Activated CD4-positive, alpha-beta T cell treated with anti-CD3 and anti-CD28 coated beads, Interleukin-2, amount 10 ng/mL, durations not matched to agents 7 days and 5 days (primary cell): ENCODE measurements at regions not wholly inside any gene's neighbourhood (a gene's known extent, or its start where the extent isn't known, plus 50 kb on each side); places are given as distances from the start of the nearest gene placed in this dataset.

ENCODE experiments used
- CTCF ChIA-PET: fragments of 350-600 bp; sonication (Branson Sonifier 250); formaldehyde crosslinking; loops from one replicate; lab custom pipeline; 2021; ENCODE audit warnings: antibody characterized with exemption; lab: Charles Lee
- POLR2A ChIA-PET: fragments of 350-600 bp; sonication (Branson Sonifier 250); formaldehyde crosslinking; loops from one replicate; lab custom pipeline; 2021; ENCODE audit warnings: antibody characterized with exemption; lab: Charles Lee
- DNase-seq: peaks from one replicate; pipeline ENCODE4 v3.0.0-alpha.2; 2020
- H3K27ac Mint-ChIP-seq: one replicate; pipeline ENCODE4 v1.8.0; 2021; ENCODE audit warnings: mild to moderate bottlenecking, moderate library complexity, mixed read lengths
- H3K27me3 Mint-ChIP-seq: one replicate; pipeline ENCODE4 v1.8.0; 2021; ENCODE audit warnings: mixed read lengths
- H3K36me3 Mint-ChIP-seq: one replicate; pipeline ENCODE4 v1.8.0; 2021; ENCODE audit warnings: low read depth, mixed read lengths
- H3K4me1 Mint-ChIP-seq: one replicate; pipeline ENCODE4 v1.8.0; 2021; ENCODE audit warnings: mixed read lengths
- H3K4me3 Mint-ChIP-seq: one replicate; pipeline ENCODE4 v1.8.0; 2021; ENCODE audit warnings: mild to moderate bottlenecking, moderate library complexity, mixed read lengths
- H3K9me3 Mint-ChIP-seq: one replicate; pipeline ENCODE4 v1.8.0; 2021; ENCODE audit warnings: mixed read lengths

DNA sequence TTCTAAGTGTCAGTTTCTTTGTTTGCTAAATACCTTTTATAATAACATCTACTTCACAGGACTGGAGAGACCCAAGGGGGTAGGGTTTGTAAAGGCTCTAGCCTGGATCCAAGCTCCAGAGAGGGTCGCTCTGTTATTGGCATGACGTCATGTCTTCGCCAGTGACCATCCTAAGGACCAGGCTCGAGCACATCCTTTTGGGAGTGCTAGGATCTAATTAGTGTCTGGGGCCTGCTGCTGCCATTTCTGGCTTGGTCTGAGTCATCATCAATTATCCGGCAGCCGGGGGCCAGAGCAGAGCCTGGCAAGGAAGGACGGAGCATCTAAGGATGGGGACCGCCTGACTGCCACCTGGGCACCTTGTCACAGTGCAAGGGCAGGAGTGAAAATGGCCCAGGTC, 153.0 kb downstream of the NSG2 start:
- no peaks in the 10 kb centered on the region for H3K27me3 Mint-ChIP-seq
- no peaks in the 10 kb centered on the region for H3K36me3 Mint-ChIP-seq
- CTCF ChIA-PET, result no interaction called here
- no peak for DNase-seq
- no peak overlapping the region for H3K27ac Mint-ChIP-seq
- no peaks in the 10 kb centered on the region for H3K9me3 Mint-ChIP-seq
- no peak overlapping the region for H3K4me3 Mint-ChIP-seq
- H3K4me1 Mint-ChIP-seq, result no peaks in the 10 kb centered on the region
- POLR2A ChIA-PET, result no interaction called here

- Mint-ChIP-seq H3K9me3 (no peaks in the 10 kb centered on the region), H3K27ac (no peak overlapping the region), H3K4me1 (no peaks in the 10 kb centered on the region), H3K4me3 (no peak overlapping the region), H3K27me3 (no peaks in the 10 kb centered on the region), H3K36me3 (no peaks in the 10 kb centered on the region)
- DNase-seq, result no peak
- POLR2A ChIA-PET, result no interaction called here
- CTCF ChIA-PET, result no interaction called here
These were observed 157.5 kb downstream of the NSG2 start for GRCh38 chr5:174202996-174203395.

GRCh38 chr5:174204535-174205313, 159.2 kb downstream of the NSG2 start:
- Mint-ChIP-seq H3K4me1 (no peaks in the 10 kb centered on the region), H3K27ac (no peak overlapping the region), H3K36me3 (no peaks in the 10 kb centered on the region), H3K27me3 (no peaks in the 10 kb centered on the region), H3K4me3 (no peak overlapping the region), H3K9me3 (no peaks in the 10 kb centered on the region)
- DNase-seq, result no peak
- POLR2A ChIA-PET, result no interaction called here
- CTCF ChIA-PET, result no interaction called here

- Mint-ChIP-seq H3K27ac (no peak overlapping the region), H3K4me1 (no peaks in the 10 kb centered on the region), H3K9me3 (no peaks in the 10 kb centered on the region), H3K4me3 (no peak overlapping the region), H3K36me3 (no peaks in the 10 kb centered on the region), H3K27me3 (no peaks in the 10 kb centered on the region)
- ChIA-PET POLR2A (no interaction called here), CTCF (interaction anchor here (0.8 kb wide), 1 partner anchor 90 kb away, joined by 3 read pairs; no protein-coding TSS in a partner anchor)
- DNase-seq, result no peak
These were observed 160.4 kb downstream of the NSG2 start for GRCh38 chr5:174205939-174206338.

DNA sequence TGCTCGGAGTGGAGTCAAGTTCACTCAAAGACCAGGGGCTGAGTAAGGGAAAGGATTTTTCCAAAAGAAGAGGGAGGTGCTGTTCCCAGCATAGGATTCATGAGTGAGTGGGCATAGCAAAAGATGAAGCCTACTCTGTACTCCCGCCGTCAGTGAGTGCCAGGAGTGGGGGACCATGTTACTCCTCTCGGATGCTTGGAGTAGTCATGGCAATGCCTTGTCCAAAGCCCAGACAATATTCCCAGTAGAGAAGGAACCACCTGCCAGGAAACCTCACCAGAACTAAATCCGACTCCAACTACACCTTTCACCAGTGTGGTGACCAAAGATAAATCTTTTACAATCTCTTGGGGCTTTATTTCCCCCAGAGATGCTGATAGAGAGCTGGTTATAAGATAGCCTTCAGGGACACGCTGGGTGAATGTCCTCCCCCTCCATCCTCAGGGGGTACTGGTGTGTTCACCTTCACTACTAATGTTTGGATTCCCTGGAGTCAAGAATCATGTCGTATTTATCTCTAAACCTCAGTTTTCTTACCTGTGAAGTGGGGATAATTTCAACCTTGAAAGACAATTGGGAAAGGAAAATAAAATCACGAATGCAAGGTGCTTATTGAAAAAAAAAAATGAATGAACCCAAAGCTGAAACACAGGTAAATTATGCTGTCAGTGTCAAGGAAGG, 165.2 kb downstream of the NSG2 start:
- H3K9me3 Mint-ChIP-seq, result no peaks in the 10 kb centered on the region
- H3K4me1 Mint-ChIP-seq, result no peaks in the 10 kb centered on the region
- H3K27me3 Mint-ChIP-seq, result no peaks in the 10 kb centered on the region
- no peaks in the 10 kb centered on the region for H3K36me3 Mint-ChIP-seq
- DNase-seq, result no peak
- CTCF ChIA-PET, result no interaction called here
- H3K4me3 Mint-ChIP-seq, result no peak overlapping the region
- H3K27ac Mint-ChIP-seq, result no peak overlapping the region
- POLR2A ChIA-PET, result no interaction called here

DNA sequence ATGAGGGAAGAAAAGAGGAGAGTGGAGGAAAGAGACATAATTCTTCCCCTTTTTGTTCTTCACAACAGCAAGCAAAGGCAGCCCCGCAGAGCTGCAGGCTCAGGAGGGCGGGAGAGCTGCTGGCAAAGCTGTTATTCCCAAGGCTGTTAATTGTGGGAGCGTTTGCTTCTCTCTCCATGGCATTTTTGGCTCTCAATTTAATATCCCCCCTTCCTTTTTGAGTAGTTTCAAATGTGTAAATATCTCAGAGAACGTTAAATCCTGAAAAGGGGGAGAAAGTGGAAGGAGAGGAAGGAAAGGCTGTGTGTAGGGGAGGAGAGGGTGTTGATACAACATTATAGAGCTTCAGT, 165.7 kb downstream of the NSG2 start:
- no peak for DNase-seq
- H3K27ac Mint-ChIP-seq, result no peak overlapping the region
- CTCF ChIA-PET, result no interaction called here

GRCh38 chr5:174217527-174217926, 172.0 kb downstream of the NSG2 start:
- no peak for DNase-seq
- no peaks in the 10 kb centered on the region for H3K36me3 Mint-ChIP-seq
- ChIA-PET POLR2A (no interaction called here), CTCF (no interaction called here)
- no peak overlapping the region for H3K4me3 Mint-ChIP-seq
- no peaks in the 10 kb centered on the region for H3K4me1 Mint-ChIP-seq
- no peaks in the 10 kb centered on the region for H3K27me3 Mint-ChIP-seq
- H3K9me3 Mint-ChIP-seq, result no peaks in the 10 kb centered on the region
- H3K27ac Mint-ChIP-seq, result no peak overlapping the region

More for the DNA sequence above, 165.7 kb downstream of the NSG2 start:
- no peaks in the 10 kb centered on the region for H3K27me3 Mint-ChIP-seq
- H3K9me3 Mint-ChIP-seq, result no peaks in the 10 kb centered on the region
- H3K4me1 Mint-ChIP-seq, result no peaks in the 10 kb centered on the region
- no peak overlapping the region for H3K4me3 Mint-ChIP-seq
- H3K36me3 Mint-ChIP-seq, result no peaks in the 10 kb centered on the region
- POLR2A ChIA-PET, result no interaction called here

DNA sequence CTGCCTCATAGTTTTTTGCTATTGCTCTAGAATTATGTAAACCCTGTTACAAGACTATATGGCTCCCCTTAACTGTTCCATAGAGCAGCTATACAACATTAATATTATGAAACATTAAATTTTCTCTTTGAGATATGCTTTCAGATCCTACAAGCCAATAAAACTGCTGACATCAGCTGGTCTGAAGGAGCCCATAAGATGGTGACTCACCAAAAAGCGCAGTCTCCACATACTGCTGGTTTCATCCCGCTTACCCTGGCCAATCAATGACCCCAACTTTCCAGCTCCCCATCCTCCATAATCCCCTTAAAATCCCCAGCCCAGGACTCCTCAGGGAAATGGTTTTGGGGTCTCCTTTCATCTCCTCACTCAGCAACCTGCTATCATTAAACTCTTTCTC, 172.7 kb downstream of the NSG2 start:
- no peaks in the 10 kb centered on the region for H3K9me3 Mint-ChIP-seq
- H3K27me3 Mint-ChIP-seq, result no peaks in the 10 kb centered on the region
- ChIA-PET CTCF (no interaction called here), POLR2A (no interaction called here)
- no peak overlapping the region for H3K27ac Mint-ChIP-seq
- no peak for DNase-seq
- H3K4me3 Mint-ChIP-seq, result no peak overlapping the region
- no peaks in the 10 kb centered on the region for H3K4me1 Mint-ChIP-seq
- H3K36me3 Mint-ChIP-seq, result no peaks in the 10 kb centered on the region

DNA sequence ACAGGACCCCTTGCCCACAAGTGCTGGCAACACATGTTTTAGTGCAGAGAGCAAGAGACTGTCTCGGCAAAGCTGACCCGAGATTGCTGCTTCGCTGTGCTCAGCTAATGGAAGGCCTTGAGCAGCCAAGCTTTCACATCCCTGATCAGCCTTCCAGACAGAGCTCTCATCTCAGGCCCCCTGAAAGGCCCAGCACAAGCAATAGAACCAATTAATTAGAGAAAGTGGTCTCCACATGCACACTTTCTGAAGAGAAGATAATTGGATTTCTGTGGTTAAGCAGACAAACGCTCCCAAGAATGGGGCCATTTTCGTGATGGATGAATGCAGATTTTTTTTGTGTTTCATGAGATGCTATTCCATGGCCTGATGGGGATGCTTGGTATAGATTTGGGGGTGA, 174.9 kb downstream of the NSG2 start:
- no peak for DNase-seq
- H3K9me3 Mint-ChIP-seq, result no peaks in the 10 kb centered on the region
- H3K4me3 Mint-ChIP-seq, result no peak overlapping the region
- POLR2A ChIA-PET, result no interaction called here
- no peaks in the 10 kb centered on the region for H3K36me3 Mint-ChIP-seq
- CTCF ChIA-PET, result no interaction called here
- H3K27me3 Mint-ChIP-seq, result no peaks in the 10 kb centered on the region
- H3K27ac Mint-ChIP-seq, result no peak overlapping the region
- no peaks in the 10 kb centered on the region for H3K4me1 Mint-ChIP-seq

- H3K4me1 Mint-ChIP-seq, result no peaks in the 10 kb centered on the region
- ChIA-PET POLR2A (no interaction called here), CTCF (no interaction called here)
- no peaks in the 10 kb centered on the region for H3K36me3 Mint-ChIP-seq
- DNase-seq, result no peak
- no peak overlapping the region for H3K27ac Mint-ChIP-seq
- no peaks in the 10 kb centered on the region for H3K9me3 Mint-ChIP-seq
- no peaks in the 10 kb centered on the region for H3K27me3 Mint-ChIP-seq
- H3K4me3 Mint-ChIP-seq, result no peak overlapping the region
These were observed 175.9 kb downstream of the NSG2 start for GRCh38 chr5:174221436-174221835.

DNA sequence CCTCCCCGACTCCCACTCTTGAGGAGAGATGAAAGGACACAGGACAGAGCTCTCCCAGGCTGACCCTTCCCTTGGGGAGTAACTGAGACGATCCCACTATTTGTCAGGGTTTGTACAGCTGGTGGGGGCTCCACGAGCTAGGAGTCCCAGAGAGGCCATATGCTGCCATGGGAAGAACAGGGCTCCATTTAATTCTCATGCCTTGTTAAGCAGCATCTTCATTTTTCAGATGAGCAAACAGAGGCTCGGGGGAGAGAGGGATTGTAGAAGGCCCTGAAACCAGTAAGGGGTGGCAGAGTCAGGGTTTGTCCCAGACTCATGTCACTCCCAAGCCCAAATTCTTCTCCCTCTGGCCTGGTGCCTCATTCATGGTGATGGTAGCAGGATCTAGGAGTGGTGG, 176.4 kb downstream of the NSG2 start:
- Mint-ChIP-seq H3K27me3 (no peaks in the 10 kb centered on the region), H3K9me3 (no peaks in the 10 kb centered on the region), H3K4me1 (no peaks in the 10 kb centered on the region), H3K27ac (no peak overlapping the region), H3K36me3 (no peaks in the 10 kb centered on the region), H3K4me3 (no peak overlapping the region)
- CTCF ChIA-PET, result no interaction called here
- POLR2A ChIA-PET, result no interaction called here
- DNase-seq, result no peak

DNA sequence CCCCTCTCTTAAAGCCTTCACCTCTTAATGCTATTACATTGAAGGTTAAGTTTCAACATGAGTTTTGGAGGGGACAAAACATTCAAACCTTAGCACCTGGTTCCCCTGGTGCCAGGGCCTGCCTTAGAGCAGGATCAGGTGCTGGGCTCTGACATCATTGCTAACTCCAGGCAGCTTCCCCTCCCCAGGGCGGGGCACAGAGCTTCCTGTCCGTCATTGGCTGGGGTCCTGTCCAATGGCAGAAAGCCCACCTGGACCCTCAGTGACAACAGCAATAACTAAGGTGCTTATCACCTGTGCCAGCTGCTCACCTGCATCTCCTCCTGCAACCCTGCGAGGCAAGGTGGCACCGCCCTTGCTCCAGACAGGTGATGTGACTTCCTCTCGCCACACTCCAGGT, 177.4 kb downstream of the NSG2 start:
- Mint-ChIP-seq H3K36me3 (no peaks in the 10 kb centered on the region), H3K4me1 (no peaks in the 10 kb centered on the region), H3K4me3 (no peak overlapping the region), H3K27me3 (no peaks in the 10 kb centered on the region), H3K9me3 (no peaks in the 10 kb centered on the region), H3K27ac (no peak overlapping the region)
- ChIA-PET POLR2A (no interaction called here), CTCF (no interaction called here)
- DNase-seq, result no peak

DNA sequence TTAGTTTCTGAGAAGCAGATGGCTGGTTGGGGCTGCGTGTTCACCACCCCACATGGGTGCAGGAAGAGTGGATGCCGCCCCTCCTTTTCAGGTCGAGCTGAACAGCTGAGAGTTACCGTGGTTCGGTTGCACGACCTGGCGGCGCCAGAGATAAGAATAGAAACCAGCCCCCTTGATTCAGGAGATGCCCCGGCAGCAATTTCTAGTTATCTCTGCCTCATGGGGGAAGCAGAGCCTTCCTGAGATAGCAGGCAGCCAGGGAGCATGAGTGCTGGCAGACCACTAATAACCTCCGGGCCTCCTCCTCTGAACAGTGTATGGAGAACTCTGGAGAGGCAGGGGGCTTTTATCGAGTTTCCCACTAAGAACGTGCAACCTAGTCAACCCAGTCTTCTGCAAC, 177.8 kb downstream of the NSG2 start:
- DNase-seq, result no peak
- ChIA-PET POLR2A (no interaction called here), CTCF (no interaction called here)
- Mint-ChIP-seq H3K36me3 (no peaks in the 10 kb centered on the region), H3K4me1 (no peaks in the 10 kb centered on the region), H3K4me3 (no peak overlapping the region), H3K27me3 (no peaks in the 10 kb centered on the region), H3K27ac (no peak overlapping the region), H3K9me3 (no peaks in the 10 kb centered on the region)

- CTCF ChIA-PET, result no interaction called here
- no peaks in the 10 kb centered on the region for H3K4me1 Mint-ChIP-seq
- H3K27me3 Mint-ChIP-seq, result peaks cover 4% of the 10 kb centered on the region
- no peak overlapping the region for H3K27ac Mint-ChIP-seq
- no peak overlapping the region for H3K4me3 Mint-ChIP-seq
- no peaks in the 10 kb centered on the region for H3K9me3 Mint-ChIP-seq
- H3K36me3 Mint-ChIP-seq, result no peaks in the 10 kb centered on the region
- DNase-seq, result no peak
- POLR2A ChIA-PET, result no interaction called here
These were observed 183.6 kb downstream of the NSG2 start for GRCh38 chr5:174229068-174229467.
